ENCODE measurements at regions not wholly inside any gene's neighbourhood (a gene's known extent, or its start where the extent isn't known, plus 50 kb on each side); places are given as distances from the start of the nearest gene placed in this dataset.

GRCh38 chr2:18901242-18901641 is 311.9 kb upstream of the NT5C1B start:
- intact Hi-C loops (cut with DNase I) = no loop called here
- Histone ChIP-seq H3K27me3 (no peaks in the 10 kb centered on the region), H3K4me1 (peaks cover 7 to 10% of the 10 kb centered on the region in 2 donors), H3K9me3 (no peaks in the 10 kb centered on the region), H3K27ac (peak overlapping the region in 1 of 3 donors; percentile 30), H3K36me3 (no peaks in the 10 kb centered on the region), H3K4me3 (replicated peaks in 1 of 3) (no peak overlapping the region)
- no peak for TF ChIP-seq POLR2A (IDR thresholded peaks at IDR 0.05)
- TF ChIP-seq CTCF (IDR thresholded peaks at IDR 0.05) = no peak
- 67 to 80% methylated on average over 3 of the region's 3 CpGs for WGBS, 2 donors
- DNase-seq = no peak

GRCh38 chr2:18900691-18901141 is 311.3 kb upstream of the NT5C1B start:
- no peaks in the 10 kb centered on the region for H3K36me3 ChIP-seq
- intact Hi-C loops (cut with DNase I) = no loop called here
- H3K4me1 ChIP-seq = peaks cover 7 to 10% of the 10 kb centered on the region in 2 donors
- no peak overlapping the region for H3K4me3 ChIP-seq (replicated peaks in 1 of 3)
- no peaks in the 10 kb centered on the region for H3K27me3 ChIP-seq
- TF ChIP-seq POLR2A (IDR thresholded peaks at IDR 0.05) (no peak), CTCF (IDR thresholded peaks at IDR 0.05) (no peak)
- H3K27ac ChIP-seq = peak overlapping the region in 2 of 3 donors; percentile 15 to 32
- DNase-seq = no peak
- H3K9me3 ChIP-seq = no peaks in the 10 kb centered on the region

- no peak overlapping the region for H3K4me3 ChIP-seq (replicated peaks in 1 of 3)
- intact Hi-C loops (cut with DNase I) = no loop called here
- no peaks in the 10 kb centered on the region for H3K36me3 ChIP-seq
- H3K27ac ChIP-seq = no peak overlapping the region
- peak in 1 of 2 donors; percentile 22 for DNase-seq
- 65 to 79% methylated on average over 3 of the region's 3 CpGs for WGBS, 2 donors
- no peak for TF ChIP-seq CTCF (IDR thresholded peaks at IDR 0.05)
- TF ChIP-seq POLR2A (IDR thresholded peaks at IDR 0.05) = no peak
- peaks cover 7 to 10% of the 10 kb centered on the region in 2 donors for H3K4me1 ChIP-seq
- no peaks in the 10 kb centered on the region for H3K9me3 ChIP-seq
- no peaks in the 10 kb centered on the region for H3K27me3 ChIP-seq
Measured at GRCh38 chr2:18899725-18900124, 310.4 kb upstream of the NT5C1B start.

- intact Hi-C loops (cut with DNase I) = no loop called here
- H3K4me1 ChIP-seq = peaks cover 7 to 10% of the 10 kb centered on the region in 2 donors
Measured at GRCh38 chr2:18898271-18898670, 308.9 kb upstream of the NT5C1B start.

More at GRCh38 chr2:18898271-18898670, 308.9 kb upstream of the NT5C1B start:
- Histone ChIP-seq H3K4me3 (replicated peaks in 1 of 3) (no peak overlapping the region), H3K27ac (no peak overlapping the region), H3K9me3 (no peaks in the 10 kb centered on the region), H3K27me3 (no peaks in the 10 kb centered on the region), H3K36me3 (no peaks in the 10 kb centered on the region)
- DNase-seq = no peak
- TF ChIP-seq POLR2A (IDR thresholded peaks at IDR 0.05) = no peak
- no peak for TF ChIP-seq CTCF (IDR thresholded peaks at IDR 0.05)

Measured in thyroid gland (tissue), 4 donors.